Keratinocyte (primary cell): ENCODE measurements at regions not wholly inside any gene's neighbourhood (a gene's known extent, or its start where the extent isn't known, plus 50 kb on each side); places are given as distances from the start of the nearest gene placed in this dataset.

ENCODE experiments used
- DNase-seq: peaks from one replicate; pipeline ENCODE4 v3.0.0-alpha.2; 2011; ENCODE audit warnings: low read depth, missing footprints, low spot score
- FAIRE-seq: peaks from 2 replicates; lab custom pipeline; 2011; peaks lifted over from hg19 to GRCh38; lab: Jason Lieb, UNC
- H2AFZ ChIP-seq: 2 replicates; pipeline ENCODE4 v1.6.0; 2012; ENCODE audit warnings: low read length, control low read depth, inconsistent platforms; ENCODE audit not compliant: control insufficient read depth
- H3K27ac ChIP-seq: 2 replicates; pipeline ENCODE4 v1.5.1; 2011; ENCODE audit warnings: low read length; ENCODE audit not compliant: control insufficient read depth, insufficient read depth
- H3K27me3 ChIP-seq: 3 replicates; pipeline ENCODE4 v1.6.0; 2011; ENCODE audit warnings: low read length; ENCODE audit not compliant: control insufficient read depth, insufficient read depth; ENCODE audit errors: extremely low read depth
- H3K36me3 ChIP-seq, 2 experiments: 2 replicates in 1 of 2; 3 replicates in 1 of 2; pipeline ENCODE4 v1.5.1; 2011; ENCODE audit warnings: low read length in 2 of 2, mild to moderate bottlenecking in 1 of 2; ENCODE audit not compliant: control insufficient read depth in 2 of 2, insufficient read depth in 2 of 2; ENCODE audit errors: extremely low read depth in 1 of 2
- H3K4me1 ChIP-seq: 3 replicates; pipeline ENCODE4 v1.5.1; 2011; ENCODE audit warnings: low read length; ENCODE audit not compliant: control insufficient read depth, insufficient read depth; ENCODE audit errors: extremely low read depth
- H3K4me2 ChIP-seq: 3 replicates; pipeline ENCODE4 v1.6.0; 2011; ENCODE audit warnings: low read depth, low read length; ENCODE audit not compliant: control insufficient read depth, insufficient read depth; ENCODE audit errors: extremely low read depth
- H3K4me3 ChIP-seq, 3 experiments: fragments of 200-600 bp in 1 of 3; sonication (generic) in 1 of 3; 2 replicates in 2 of 3; 3 replicates in 1 of 3; pipeline ENCODE4 v1.5.1; 2011 to 2016; ENCODE audit warnings: low read length in 3 of 3, mild to moderate bottlenecking in 3 of 3, control low read depth in 2 of 3, inconsistent platforms in 1 of 3, low read depth in 1 of 3, mixed read lengths in 1 of 3, mixed run types in 1 of 3, moderate library complexity in 1 of 3; ENCODE audit not compliant: control insufficient read depth in 2 of 3, insufficient read depth in 2 of 3; ENCODE audit errors: extremely low read depth in 1 of 3
- H3K79me2 ChIP-seq: 2 replicates; pipeline ENCODE4 v1.6.0; 2012; ENCODE audit warnings: low read length; ENCODE audit not compliant: control insufficient read depth, insufficient read depth
- H3K9ac ChIP-seq: 3 replicates; pipeline ENCODE4 v1.6.0; 2011; ENCODE audit warnings: low read length; ENCODE audit not compliant: control insufficient read depth, insufficient read depth; ENCODE audit errors: extremely low read depth
- H3K9me1 ChIP-seq: 3 replicates; pipeline ENCODE4 v1.6.0; 2011; ENCODE audit warnings: low read length; ENCODE audit not compliant: control insufficient read depth, insufficient read depth; ENCODE audit errors: extremely low read depth
- H3K9me3 ChIP-seq: 2 replicates; pipeline ENCODE4 v1.5.1; 2012; ENCODE audit warnings: low read depth, low read length; ENCODE audit not compliant: control insufficient read depth
- H4K20me1 ChIP-seq: 3 replicates; pipeline ENCODE4 v1.6.0; 2011; ENCODE audit warnings: low read length; ENCODE audit not compliant: control insufficient read depth, insufficient read depth; ENCODE audit errors: extremely low read depth
- EZH2 ChIP-seq: IDR thresholded peaks from one replicate; pipeline ENCODE4 v1.6.1; 2012; ENCODE audit warnings: inconsistent platforms, mild to moderate bottlenecking, low read length, moderate library complexity
- dilution Hi-C: fragments of 300-500 bp; cut with MboI; formaldehyde crosslinking; loops from one replicate; pipeline ENCODE4 v1.7.0; 2020; ENCODE audit warnings: low sequenced_read_pairs; ENCODE audit not compliant: extremely low pct_ligation_motif_present
- TF ChIP-seq, protein P1 (sequence below), 3 experiments: IDR thresholded peaks in 1 of 3; conservative IDR thresholded peaks in 1 of 3; optimal IDR thresholded peaks in 1 of 3; 2 replicates in 2 of 3; 3 replicates in 1 of 3; pipeline versions ENCODE3 to v1.5.1; 2011; ENCODE audit warnings: low read length in 3 of 3, mild to moderate bottlenecking in 3 of 3, moderate library complexity in 2 of 3, control low read depth in 1 of 3, inconsistent platforms in 1 of 3; ENCODE audit not compliant: insufficient read depth in 2 of 3; ENCODE audit errors: extremely low read depth in 1 of 3

- Histone ChIP-seq H3K9me3 (no peaks in the 10 kb centered on the region), H3K27me3 (no peaks in the 10 kb centered on the region), H3K9ac (no peak overlapping the region), H4K20me1 (no peaks in the 10 kb centered on the region), H3K79me2 (no peaks in the 10 kb centered on the region), H2AFZ (peak overlapping the region; percentile 75), H3K9me1 (no peaks in the 10 kb centered on the region), H3K4me1 (peaks cover 65% of the 10 kb centered on the region), H3K4me2 (peak overlapping the region; percentile 9), H3K27ac (no peak overlapping the region), H3K36me3 (no peaks in the 10 kb centered on the region), H3K4me3 (no peak overlapping the region)
- dilution Hi-C loops, result no loop called here
- no peak for TF ChIP-seq EZH2
- TF ChIP-seq, protein P1, sequence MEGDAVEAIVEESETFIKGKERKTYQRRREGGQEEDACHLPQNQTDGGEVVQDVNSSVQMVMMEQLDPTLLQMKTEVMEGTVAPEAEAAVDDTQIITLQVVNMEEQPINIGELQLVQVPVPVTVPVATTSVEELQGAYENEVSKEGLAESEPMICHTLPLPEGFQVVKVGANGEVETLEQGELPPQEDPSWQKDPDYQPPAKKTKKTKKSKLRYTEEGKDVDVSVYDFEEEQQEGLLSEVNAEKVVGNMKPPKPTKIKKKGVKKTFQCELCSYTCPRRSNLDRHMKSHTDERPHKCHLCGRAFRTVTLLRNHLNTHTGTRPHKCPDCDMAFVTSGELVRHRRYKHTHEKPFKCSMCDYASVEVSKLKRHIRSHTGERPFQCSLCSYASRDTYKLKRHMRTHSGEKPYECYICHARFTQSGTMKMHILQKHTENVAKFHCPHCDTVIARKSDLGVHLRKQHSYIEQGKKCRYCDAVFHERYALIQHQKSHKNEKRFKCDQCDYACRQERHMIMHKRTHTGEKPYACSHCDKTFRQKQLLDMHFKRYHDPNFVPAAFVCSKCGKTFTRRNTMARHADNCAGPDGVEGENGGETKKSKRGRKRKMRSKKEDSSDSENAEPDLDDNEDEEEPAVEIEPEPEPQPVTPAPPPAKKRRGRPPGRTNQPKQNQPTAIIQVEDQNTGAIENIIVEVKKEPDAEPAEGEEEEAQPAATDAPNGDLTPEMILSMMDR (optimal IDR thresholded peaks at IDR 0.05 in 1 of 3, IDR thresholded peaks at IDR 0.05 in 1 of 3, conservative IDR thresholded peaks at IDR 0.05 in 1 of 3; ENCODE audit: extremely low read depth in 1 of 3, insufficient read depth in 2 of 3, low read length in 3 of 3), result no peak
- DNase-seq (no peak), FAIRE-seq (no peak)
Measured at GRCh38 chr14:49970474-49971147, 77.7 kb downstream of the ARF6 start.

- H3K4me1 ChIP-seq, result peaks cover 67% of the 10 kb centered on the region
- no peaks in the 10 kb centered on the region for H3K9me3 ChIP-seq
- peak overlapping the region; percentile 63 for H3K9ac ChIP-seq
- no peak for TF ChIP-seq EZH2
- TF ChIP-seq, protein P1 (optimal IDR thresholded peaks at IDR 0.05 in 1 of 3, IDR thresholded peaks at IDR 0.05 in 1 of 3, conservative IDR thresholded peaks at IDR 0.05 in 1 of 3; ENCODE audit: extremely low read depth in 1 of 3, insufficient read depth in 2 of 3, low read length in 3 of 3), result no peak
- no peaks in the 10 kb centered on the region for H3K27me3 ChIP-seq
- dilution Hi-C loops, result no loop called here
- H2AFZ ChIP-seq, result peak overlapping the region; percentile 34
- DNase-seq (no peak), FAIRE-seq (no peak)
- peak overlapping the region in 1 of 3 experiments; percentile 3 for H3K4me3 ChIP-seq
- H3K27ac ChIP-seq, result peak overlapping the region; percentile 84
- no peaks in the 10 kb centered on the region for H4K20me1 ChIP-seq
- no peaks in the 10 kb centered on the region for H3K79me2 ChIP-seq
- H3K9me1 ChIP-seq, result no peaks in the 10 kb centered on the region
- no peaks in the 10 kb centered on the region for H3K36me3 ChIP-seq
- H3K4me2 ChIP-seq, result peak overlapping the region; percentile 81
Measured at GRCh38 chr14:49971156-49972130, 78.6 kb downstream of the ARF6 start.
